ENCODE measurements at regions not wholly inside any gene's neighbourhood (a gene's known extent, or its start where the extent isn't known, plus 50 kb on each side); places are given as distances from the start of the nearest gene placed in this dataset.
"Not testable (repeated sequence)": the region's sequence is repeated elsewhere in the genome, so short reads cannot be mapped to it uniquely, and the experiment has no call there.

GRCh38 chr5:163913548-163913947, 408.1 kb downstream of the MAT2B start:
- no peak for TF ChIP-seq CTCF (IDR thresholded peaks at IDR 0.05)
- Histone ChIP-seq H3K4me1 (no peaks in the 10 kb centered on the region), H3K27ac (no peak overlapping the region), H3K4me3 (no peak overlapping the region), H3K9me3 (no peaks in the 10 kb centered on the region), H3K27me3 (no peaks in the 10 kb centered on the region), H3K36me3 (no peaks in the 10 kb centered on the region)
- DNase-seq (ENCODE audit: low spot score), result no peak

- H3K27me3 ChIP-seq, result no peaks in the 10 kb centered on the region
Measured at GRCh38 chr5:163914910-163915309, 409.5 kb downstream of the MAT2B start.

GRCh38 chr5:163915481-163915961, 410.1 kb downstream of the MAT2B start:
- TF ChIP-seq CTCF (IDR thresholded peaks at IDR 0.05), result no peak
- Histone ChIP-seq H3K36me3 (no peaks in the 10 kb centered on the region), H3K27ac (no peak overlapping the region), H3K4me3 (no peak overlapping the region), H3K27me3 (no peaks in the 10 kb centered on the region), H3K4me1 (no peaks in the 10 kb centered on the region), H3K9me3 (no peaks in the 10 kb centered on the region)
- DNase-seq (ENCODE audit: low spot score), result no peak

More at GRCh38 chr5:163914910-163915309, 409.5 kb downstream of the MAT2B start:
- H3K4me3 ChIP-seq, result no peak overlapping the region
- no peak for DNase-seq (ENCODE audit: low spot score)
- no peaks in the 10 kb centered on the region for H3K4me1 ChIP-seq
- no peak overlapping the region for H3K27ac ChIP-seq
- TF ChIP-seq CTCF (IDR thresholded peaks at IDR 0.05), result no peak
- H3K9me3 ChIP-seq, result no peaks in the 10 kb centered on the region
- no peaks in the 10 kb centered on the region for H3K36me3 ChIP-seq

GRCh38 chr5:163916376-163916775, 411.0 kb downstream of the MAT2B start:
- DNase-seq (ENCODE audit: low spot score), result no peak
- Histone ChIP-seq H3K4me1 (no peaks in the 10 kb centered on the region), H3K27me3 (no peaks in the 10 kb centered on the region), H3K36me3 (no peaks in the 10 kb centered on the region), H3K4me3 (no peak overlapping the region), H3K27ac (no peak overlapping the region), H3K9me3 (no peaks in the 10 kb centered on the region)
- no peak for TF ChIP-seq CTCF (IDR thresholded peaks at IDR 0.05)

- Histone ChIP-seq H3K27ac (no peak overlapping the region), H3K4me1 (no peaks in the 10 kb centered on the region), H3K27me3 (no peaks in the 10 kb centered on the region), H3K36me3 (no peaks in the 10 kb centered on the region), H3K9me3 (no peaks in the 10 kb centered on the region), H3K4me3 (no peak overlapping the region)
- TF ChIP-seq CTCF (IDR thresholded peaks at IDR 0.05), result no peak
- no peak for DNase-seq (ENCODE audit: low spot score)
Measured at GRCh38 chr5:163916861-163917260, 411.4 kb downstream of the MAT2B start.

- H3K27ac ChIP-seq, result no peak overlapping the region
- no peaks in the 10 kb centered on the region for H3K27me3 ChIP-seq
- no peaks in the 10 kb centered on the region for H3K4me1 ChIP-seq
- DNase-seq (ENCODE audit: low spot score), result no peak
- H3K36me3 ChIP-seq, result no peaks in the 10 kb centered on the region
- TF ChIP-seq CTCF (IDR thresholded peaks at IDR 0.05), result no peak
- H3K4me3 ChIP-seq, result no peak overlapping the region
- no peaks in the 10 kb centered on the region for H3K9me3 ChIP-seq
Measured at GRCh38 chr5:163917747-163918146, 412.3 kb downstream of the MAT2B start.

GRCh38 chr5:163934990-163935389, 429.6 kb downstream of the MAT2B start:
- not testable (repeated sequence) for H3K9me3 ChIP-seq; H3K36me3 ChIP-seq; H3K4me3 ChIP-seq; H3K27me3 ChIP-seq; H3K4me1 ChIP-seq; DNase-seq (ENCODE audit: low spot score); H3K27ac ChIP-seq
